Astrocyte (in vitro differentiated cells and primary cell): ENCODE measurements at regions not wholly inside any gene's neighbourhood (a gene's known extent, or its start where the extent isn't known, plus 50 kb on each side); places are given as distances from the start of the nearest gene placed in this dataset.

Experiments
- DNase-seq: peaks from one replicate; pipeline ENCODE4 v3.0.0-alpha.2; 2010; ENCODE audit warnings: low read depth
- FAIRE-seq: peaks from 2 replicates; lab custom pipeline; 2011; peaks lifted over from hg19 to GRCh38; lab: Jason Lieb, UNC
- H2AFZ ChIP-seq: 2 replicates; pipeline ENCODE4 v1.6.0; 2012; ENCODE audit warnings: low read depth, low read length, inconsistent platforms
- H3K27ac ChIP-seq: 2 replicates; pipeline ENCODE4 v1.5.1; 2011; ENCODE audit warnings: low read depth, low read length, inconsistent platforms
- H3K27me3 ChIP-seq: 2 replicates; pipeline ENCODE4 v1.6.0; 2011; ENCODE audit warnings: low read length, inconsistent platforms; ENCODE audit not compliant: insufficient read depth
- H3K36me3 ChIP-seq: 2 replicates; pipeline ENCODE4 v1.5.1; 2011; ENCODE audit warnings: low read length, inconsistent platforms; ENCODE audit not compliant: insufficient read depth
- H3K4me1 ChIP-seq: 2 replicates; pipeline ENCODE4 v1.5.1; 2011; ENCODE audit warnings: low read length, inconsistent platforms; ENCODE audit not compliant: insufficient read depth
- H3K4me2 ChIP-seq: 2 replicates; pipeline ENCODE4 v1.6.0; 2012; ENCODE audit warnings: low read length, inconsistent platforms
- H3K4me3 ChIP-seq: 2 replicates; pipeline ENCODE4 v1.5.1; 2011; ENCODE audit warnings: low read depth, mild to moderate bottlenecking, low read length, inconsistent platforms; ENCODE audit not compliant: insufficient read depth
- H3K79me2 ChIP-seq: 2 replicates; pipeline ENCODE4 v1.6.0; 2012; ENCODE audit warnings: mild to moderate bottlenecking, low read length, inconsistent platforms; ENCODE audit not compliant: insufficient read depth
- H3K9ac ChIP-seq: 2 replicates; pipeline ENCODE4 v1.6.0; 2012; ENCODE audit warnings: mild to moderate bottlenecking, low read length, inconsistent platforms
- H3K9me3 ChIP-seq: 2 replicates; pipeline ENCODE4 v1.5.1; 2012; ENCODE audit warnings: low read depth, mild to moderate bottlenecking, low read length, inconsistent platforms; ENCODE audit not compliant: insufficient read depth
- H4K20me1 ChIP-seq: 2 replicates; pipeline ENCODE4 v1.6.0; 2012; ENCODE audit warnings: low read length, inconsistent platforms; ENCODE audit not compliant: insufficient read depth
- H3K27ac Mint-ChIP-seq: one replicate; pipeline ENCODE4 v1.8.0; 2021; ENCODE audit warnings: mild to moderate bottlenecking, mixed read lengths; ENCODE audit not compliant: unreplicated experiment
- H3K27me3 Mint-ChIP-seq: one replicate; pipeline ENCODE4 v1.8.0; 2021; ENCODE audit warnings: low read depth, mixed read lengths; ENCODE audit not compliant: unreplicated experiment
- H3K36me3 Mint-ChIP-seq: one replicate; pipeline ENCODE4 v1.8.0; 2021; ENCODE audit warnings: low read depth, mixed read lengths; ENCODE audit not compliant: unreplicated experiment
- H3K4me1 Mint-ChIP-seq: one replicate; pipeline ENCODE4 v1.8.0; 2021; ENCODE audit warnings: low read depth, mixed read lengths; ENCODE audit not compliant: unreplicated experiment
- H3K4me3 Mint-ChIP-seq: one replicate; pipeline ENCODE4 v1.8.0; 2021; ENCODE audit warnings: mild to moderate bottlenecking, moderate library complexity, mixed read lengths; ENCODE audit not compliant: unreplicated experiment
- H3K9me3 Mint-ChIP-seq: one replicate; pipeline ENCODE4 v1.8.0; 2021; ENCODE audit warnings: mild to moderate bottlenecking, mixed read lengths; ENCODE audit not compliant: unreplicated experiment
- EZH2 ChIP-seq: IDR thresholded peaks from 2 replicates; pipeline ENCODE4 v1.6.1; 2012; ENCODE audit warnings: mild to moderate bottlenecking, low read length, inconsistent platforms; ENCODE audit not compliant: insufficient read depth
- TF ChIP-seq, protein P1 (sequence below): IDR thresholded peaks from 2 replicates; pipeline ENCODE4 v1.5.1; 2011; ENCODE audit warnings: low read depth, mild to moderate bottlenecking, inconsistent platforms, low read length, moderate library complexity; ENCODE audit not compliant: insufficient read depth

DNA sequence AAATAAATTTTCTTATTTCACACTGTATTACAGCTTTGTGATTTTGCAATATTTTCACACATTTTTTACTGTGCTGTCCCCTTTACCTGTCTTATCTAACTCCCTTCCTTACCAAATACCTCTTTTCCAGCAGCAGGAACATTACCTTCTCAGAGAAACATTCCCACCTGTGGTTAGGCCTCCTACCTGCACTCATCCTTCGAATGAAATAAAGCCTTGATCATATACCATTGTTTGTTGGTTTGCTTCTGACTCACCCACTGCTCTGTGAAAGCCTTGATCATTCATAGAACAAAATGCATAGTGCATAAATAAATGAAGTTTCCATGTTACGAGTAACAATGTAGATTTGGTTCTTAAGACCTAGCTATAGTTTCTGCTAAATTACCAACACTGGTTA is 256.3 kb downstream of the ARL4A start:
- Histone ChIP-seq H3K79me2 (no peaks in the 10 kb centered on the region), H3K4me1 (peaks cover 3% of the 10 kb centered on the region), H4K20me1 (no peaks in the 10 kb centered on the region), H3K9me3 (no peaks in the 10 kb centered on the region), H3K27me3 (no peaks in the 10 kb centered on the region), H3K4me3 (no peak overlapping the region), H3K4me2 (no peak overlapping the region), H3K27ac (no peak overlapping the region), H3K9ac (no peak overlapping the region), H2AFZ (no peak overlapping the region), H3K36me3 (no peaks in the 10 kb centered on the region)
- Mint-ChIP-seq H3K36me3 (no peaks in the 10 kb centered on the region), H3K27me3 (no peaks in the 10 kb centered on the region), H3K9me3 (peaks cover 9% of the 10 kb centered on the region), H3K4me1 (no peaks in the 10 kb centered on the region), H3K4me3 (no peak overlapping the region), H3K27ac (no peak overlapping the region)
- no peak for DNase-seq
- TF ChIP-seq EZH2, result no peak
- TF ChIP-seq, protein P1, sequence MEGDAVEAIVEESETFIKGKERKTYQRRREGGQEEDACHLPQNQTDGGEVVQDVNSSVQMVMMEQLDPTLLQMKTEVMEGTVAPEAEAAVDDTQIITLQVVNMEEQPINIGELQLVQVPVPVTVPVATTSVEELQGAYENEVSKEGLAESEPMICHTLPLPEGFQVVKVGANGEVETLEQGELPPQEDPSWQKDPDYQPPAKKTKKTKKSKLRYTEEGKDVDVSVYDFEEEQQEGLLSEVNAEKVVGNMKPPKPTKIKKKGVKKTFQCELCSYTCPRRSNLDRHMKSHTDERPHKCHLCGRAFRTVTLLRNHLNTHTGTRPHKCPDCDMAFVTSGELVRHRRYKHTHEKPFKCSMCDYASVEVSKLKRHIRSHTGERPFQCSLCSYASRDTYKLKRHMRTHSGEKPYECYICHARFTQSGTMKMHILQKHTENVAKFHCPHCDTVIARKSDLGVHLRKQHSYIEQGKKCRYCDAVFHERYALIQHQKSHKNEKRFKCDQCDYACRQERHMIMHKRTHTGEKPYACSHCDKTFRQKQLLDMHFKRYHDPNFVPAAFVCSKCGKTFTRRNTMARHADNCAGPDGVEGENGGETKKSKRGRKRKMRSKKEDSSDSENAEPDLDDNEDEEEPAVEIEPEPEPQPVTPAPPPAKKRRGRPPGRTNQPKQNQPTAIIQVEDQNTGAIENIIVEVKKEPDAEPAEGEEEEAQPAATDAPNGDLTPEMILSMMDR, result no peak
- FAIRE-seq, result peak; percentile 32

DNA sequence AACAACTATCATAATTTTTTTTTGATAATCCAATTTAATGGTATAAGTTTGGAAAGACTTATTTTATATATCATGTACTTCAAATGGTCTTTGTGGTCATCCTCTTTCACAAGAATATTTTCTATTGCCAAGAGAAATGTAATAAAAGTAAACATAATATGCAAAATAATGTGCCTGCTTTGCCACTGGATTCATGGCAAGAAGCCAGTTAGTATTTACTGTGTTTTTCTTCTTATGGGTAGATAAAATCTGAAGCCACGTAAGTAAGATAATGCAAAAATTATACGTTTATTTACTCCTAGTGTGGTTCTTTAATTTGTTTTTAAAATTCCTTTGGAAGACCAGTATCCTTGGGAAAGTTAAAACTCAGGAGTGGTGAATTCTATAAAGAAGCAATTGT is 258.5 kb downstream of the ARL4A start:
- Histone ChIP-seq H3K4me2 (no peak overlapping the region), H3K9me3 (no peaks in the 10 kb centered on the region), H3K27ac (no peak overlapping the region), H3K27me3 (no peaks in the 10 kb centered on the region), H3K36me3 (no peaks in the 10 kb centered on the region), H4K20me1 (no peaks in the 10 kb centered on the region), H2AFZ (no peak overlapping the region), H3K9ac (no peak overlapping the region), H3K4me3 (no peak overlapping the region), H3K4me1 (peaks cover 3% of the 10 kb centered on the region), H3K79me2 (no peaks in the 10 kb centered on the region)
- TF ChIP-seq, protein P1, result no peak
- no peak for TF ChIP-seq EZH2
- H3K9me3 Mint-ChIP-seq, result no peaks in the 10 kb centered on the region
- no peak for FAIRE-seq
- no peaks in the 10 kb centered on the region for H3K27me3 Mint-ChIP-seq
- DNase-seq, result no peak
- no peak overlapping the region for H3K4me3 Mint-ChIP-seq
- peaks cover 8% of the 10 kb centered on the region for H3K4me1 Mint-ChIP-seq
- H3K36me3 Mint-ChIP-seq, result no peaks in the 10 kb centered on the region
- H3K27ac Mint-ChIP-seq, result no peak overlapping the region

DNA sequence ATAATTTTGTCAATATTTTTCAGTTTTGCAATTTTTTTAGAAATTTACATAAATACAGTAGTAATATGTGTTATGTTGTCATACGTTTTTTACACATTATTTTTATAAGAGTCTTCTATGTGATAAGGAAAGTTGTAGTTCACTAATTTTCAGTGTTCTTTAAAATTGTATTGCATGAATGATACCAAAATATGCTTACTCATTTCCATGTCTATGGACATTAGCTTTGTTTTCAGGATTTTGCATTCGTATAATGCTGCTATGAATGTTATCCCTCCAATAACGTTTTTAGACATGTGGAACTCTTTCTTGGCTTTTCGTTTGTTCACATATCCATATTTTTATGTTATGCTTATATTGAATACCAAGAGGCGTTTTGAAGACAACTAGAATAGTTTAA is 260.0 kb downstream of the ARL4A start:
- Mint-ChIP-seq H3K27ac (no peak overlapping the region), H3K9me3 (no peaks in the 10 kb centered on the region), H3K4me3 (no peak overlapping the region), H3K27me3 (no peaks in the 10 kb centered on the region), H3K36me3 (no peaks in the 10 kb centered on the region), H3K4me1 (peaks cover 15% of the 10 kb centered on the region)
- H3K4me3 ChIP-seq, result no peak overlapping the region
- H3K27ac ChIP-seq, result no peak overlapping the region
- H4K20me1 ChIP-seq, result no peaks in the 10 kb centered on the region
- no peak overlapping the region for H3K9ac ChIP-seq
- no peaks in the 10 kb centered on the region for H3K79me2 ChIP-seq
- no peaks in the 10 kb centered on the region for H3K36me3 ChIP-seq
- TF ChIP-seq EZH2, result no peak
- TF ChIP-seq, protein P1, result no peak
- DNase-seq (no peak), FAIRE-seq (no peak)
- H3K4me1 ChIP-seq, result peaks cover under 1% of the 10 kb centered on the region
- H2AFZ ChIP-seq, result no peak overlapping the region
- H3K27me3 ChIP-seq, result no peaks in the 10 kb centered on the region
- H3K4me2 ChIP-seq, result no peak overlapping the region
- H3K9me3 ChIP-seq, result no peaks in the 10 kb centered on the region
